ENCODE measurements at regions not wholly inside any gene's neighbourhood (a gene's known extent, or its start where the extent isn't known, plus 50 kb on each side); places are given as distances from the start of the nearest gene placed in this dataset.

DNA sequence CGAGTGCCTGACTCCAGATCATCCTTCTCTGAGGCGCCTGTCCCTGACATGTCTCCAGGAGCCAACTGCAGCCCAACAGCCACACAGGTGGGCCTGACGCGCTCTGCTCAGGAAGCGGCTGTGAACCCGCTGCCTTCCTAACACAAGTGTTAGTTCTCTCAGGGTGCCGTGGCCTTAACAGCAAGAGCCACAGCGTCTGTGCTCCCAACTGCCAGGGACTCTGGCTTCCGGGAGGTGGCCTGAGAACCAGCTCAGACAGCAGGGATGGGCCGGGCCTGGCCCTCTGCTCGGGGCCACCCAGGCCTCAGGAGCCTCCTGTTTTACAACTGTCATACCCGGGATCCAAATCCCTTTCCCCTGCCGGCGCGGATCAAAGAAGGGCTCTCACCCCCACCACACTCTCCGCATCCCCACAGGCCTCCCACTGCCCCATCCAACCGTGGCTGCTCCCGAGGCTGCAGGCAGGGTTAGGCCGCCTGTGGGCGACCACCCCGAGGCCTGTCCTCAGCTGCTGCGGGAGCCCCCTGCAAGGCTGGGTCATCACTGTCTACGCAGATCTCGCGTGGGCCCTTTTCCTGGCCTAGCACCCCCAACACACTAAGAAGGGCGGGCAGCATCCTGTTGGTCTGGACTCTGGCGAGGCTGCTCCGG lies 114.2 kb upstream of the ZNF236 start:
- TF ChIP-seq YY1 (IDR thresholded peaks at IDR 0.05; ENCODE audit: insufficient read depth, insufficient read length) (no peak), ZNF274 (IDR thresholded peaks at IDR 0.05; ENCODE audit: low read depth, low read length) (no peak)
